Hematopoietic multipotent progenitor cell (in vitro differentiated cells): ENCODE measurements at regions not wholly inside any gene's neighbourhood (a gene's known extent, or its start where the extent isn't known, plus 50 kb on each side); places are given as distances from the start of the nearest gene placed in this dataset.
A peak's percentile ranks its signal among the peaks of the same experiment; 100 is the strongest.
"Not testable (repeated sequence)": the region's sequence is repeated elsewhere in the genome, so short reads cannot be mapped to it uniquely, and the experiment has no call there.

Experiments
- DNase-seq, 3 donors: peaks; one replicate each; pipeline ENCODE4 v3.0.0-alpha.2; 2011 to 2015; ENCODE audit warnings: low read depth in 2 of 3, low spot score in 2 of 3

- no peak for DNase-seq
Measured at GRCh38 chr7:52410032-52410431, 625.4 kb upstream of the POM121L12 start.

- DNase-seq: no peak
Measured at GRCh38 chr7:52406808-52407207, 628.6 kb upstream of the POM121L12 start.

- no peak for DNase-seq
Measured at GRCh38 chr7:52382731-52383130, 652.7 kb upstream of the POM121L12 start.

GRCh38 chr7:52369922-52370321 is 665.5 kb upstream of the POM121L12 start:
- no peak for DNase-seq

GRCh38 chr7:52365349-52365748 is 670.1 kb upstream of the POM121L12 start:
- DNase-seq: no peak

GRCh38 chr7:52362521-52362920 is 672.9 kb upstream of the POM121L12 start:
- DNase-seq: no peak

GRCh38 chr7:52360541-52360940 is 674.9 kb upstream of the POM121L12 start:
- DNase-seq: no peak

GRCh38 chr7:52355053-52355452 is 680.4 kb upstream of the POM121L12 start:
- DNase-seq: peak in 1 of 3 donors; percentile 12

- no peak for DNase-seq
Measured at GRCh38 chr7:52352013-52352981, 683.1 kb upstream of the POM121L12 start.

GRCh38 chr7:52344015-52344414 is 691.4 kb upstream of the POM121L12 start:
- DNase-seq: no peak

- no peak for DNase-seq
Measured at GRCh38 chr7:52340067-52340466, 695.4 kb upstream of the POM121L12 start.

- DNase-seq: not testable (repeated sequence)
Measured at GRCh38 chr7:52328328-52328727, 707.1 kb upstream of the POM121L12 start.

GRCh38 chr7:52325237-52325636 is 710.2 kb upstream of the POM121L12 start:
- DNase-seq: no peak

GRCh38 chr7:52323202-52323746 is 712.2 kb upstream of the POM121L12 start:
- no peak for DNase-seq

GRCh38 chr7:52320610-52321009 is 714.8 kb upstream of the POM121L12 start:
- no peak for DNase-seq

GRCh38 chr7:52317921-52318320 is 717.5 kb upstream of the POM121L12 start:
- DNase-seq: no peak

GRCh38 chr7:52311886-52312285 is 723.5 kb upstream of the POM121L12 start:
- DNase-seq: no peak

GRCh38 chr7:52309631-52310030 is 725.8 kb upstream of the POM121L12 start:
- DNase-seq: no peak

GRCh38 chr7:52302765-52303520 is 732.5 kb upstream of the POM121L12 start:
- DNase-seq: no peak

- DNase-seq: no peak
Measured at GRCh38 chr7:52297128-52297527, 738.3 kb upstream of the POM121L12 start.

GRCh38 chr7:52294942-52295341 is 740.5 kb upstream of the POM121L12 start:
- no peak for DNase-seq
